Ectodermal cell (in vitro differentiated cells): ENCODE measurements at regions not wholly inside any gene's neighbourhood (a gene's known extent, or its start where the extent isn't known, plus 50 kb on each side); places are given as distances from the start of the nearest gene placed in this dataset.

ENCODE experiments used
- H3K27ac ChIP-seq: 2 replicates; pipeline ENCODE4 v1.7.0; 2013; ENCODE audit warnings: mild to moderate bottlenecking, low read depth, low read length; ENCODE audit not compliant: insufficient read depth, poor library complexity, severe bottlenecking
- H3K27me3 ChIP-seq: 2 replicates; pipeline ENCODE4 v1.7.0; 2013; ENCODE audit warnings: mild to moderate bottlenecking, low read length; ENCODE audit not compliant: insufficient read depth, control insufficient read depth, poor library complexity, severe bottlenecking
- H3K36me3 ChIP-seq: one replicate; pipeline ENCODE4 v1.7.0; 2013; ENCODE audit warnings: low read length; ENCODE audit not compliant: control insufficient read depth, insufficient read depth
- H3K4me1 ChIP-seq: one replicate; pipeline ENCODE4 v1.7.0; 2013; ENCODE audit warnings: low read length; ENCODE audit not compliant: control insufficient read depth, insufficient read depth
- H3K4me3 ChIP-seq: 2 replicates; pipeline ENCODE4 v1.7.0; 2013; ENCODE audit warnings: low read depth, low read length, control low read depth; ENCODE audit not compliant: insufficient read depth
- H3K9me3 ChIP-seq: 2 replicates; pipeline ENCODE4 v1.7.0; 2013; ENCODE audit warnings: mild to moderate bottlenecking, low read length, moderate library complexity; ENCODE audit not compliant: control insufficient read depth
- WGBS, 2 experiments: methylation state at CpG; one replicate each; pipeline ENCODE4 v1.1.7; 2013; ENCODE audit warnings: missing lambda C conversion rate in 2 of 2; 5-methylcytosine and 5-hydroxymethylcytosine counted together

DNA sequence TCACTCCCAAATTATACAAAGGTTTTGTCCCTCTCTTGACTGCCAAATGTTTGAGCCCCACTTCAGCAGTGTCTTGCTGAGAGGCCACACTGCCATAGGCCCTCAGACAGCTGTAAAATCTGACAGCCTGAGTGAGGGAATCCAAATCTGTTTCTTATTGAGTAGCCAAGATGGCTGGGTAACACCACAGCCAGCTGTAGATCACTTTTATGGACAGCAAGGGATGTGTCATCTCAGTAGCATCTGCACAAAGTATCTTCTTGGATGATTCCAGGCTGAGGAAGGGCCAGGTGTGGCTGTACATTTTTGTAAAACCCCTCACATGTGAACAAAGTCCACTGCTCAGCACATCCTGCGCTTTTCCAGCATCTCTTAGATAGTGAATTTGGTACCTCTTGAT lies 237.0 kb upstream of the LRTM1 start:
- H3K9me3 ChIP-seq = no peaks in the 10 kb centered on the region
- no peaks in the 10 kb centered on the region for H3K36me3 ChIP-seq
- H3K27ac ChIP-seq = no peak overlapping the region
- H3K4me3 ChIP-seq = no peak overlapping the region
- H3K27me3 ChIP-seq = no peaks in the 10 kb centered on the region
- WGBS, 2 experiments = 95 to 96% methylated on average over 1 of the region's 1 CpG
- no peaks in the 10 kb centered on the region for H3K4me1 ChIP-seq

GRCh38 chr3:55164191-55164590 lies 236.3 kb upstream of the LRTM1 start:
- no peaks in the 10 kb centered on the region for H3K27me3 ChIP-seq
- no peak overlapping the region for H3K4me3 ChIP-seq
- H3K4me1 ChIP-seq = no peaks in the 10 kb centered on the region
- no peaks in the 10 kb centered on the region for H3K9me3 ChIP-seq
- H3K36me3 ChIP-seq = no peaks in the 10 kb centered on the region
- H3K27ac ChIP-seq = no peak overlapping the region

- 93 to 95% methylated on average over 5 of the region's 5 CpGs for WGBS, 2 experiments
- H3K9me3 ChIP-seq = no peaks in the 10 kb centered on the region
- no peak overlapping the region for H3K27ac ChIP-seq
These were observed 235.6 kb upstream of the LRTM1 start for GRCh38 chr3:55163421-55163820.

DNA sequence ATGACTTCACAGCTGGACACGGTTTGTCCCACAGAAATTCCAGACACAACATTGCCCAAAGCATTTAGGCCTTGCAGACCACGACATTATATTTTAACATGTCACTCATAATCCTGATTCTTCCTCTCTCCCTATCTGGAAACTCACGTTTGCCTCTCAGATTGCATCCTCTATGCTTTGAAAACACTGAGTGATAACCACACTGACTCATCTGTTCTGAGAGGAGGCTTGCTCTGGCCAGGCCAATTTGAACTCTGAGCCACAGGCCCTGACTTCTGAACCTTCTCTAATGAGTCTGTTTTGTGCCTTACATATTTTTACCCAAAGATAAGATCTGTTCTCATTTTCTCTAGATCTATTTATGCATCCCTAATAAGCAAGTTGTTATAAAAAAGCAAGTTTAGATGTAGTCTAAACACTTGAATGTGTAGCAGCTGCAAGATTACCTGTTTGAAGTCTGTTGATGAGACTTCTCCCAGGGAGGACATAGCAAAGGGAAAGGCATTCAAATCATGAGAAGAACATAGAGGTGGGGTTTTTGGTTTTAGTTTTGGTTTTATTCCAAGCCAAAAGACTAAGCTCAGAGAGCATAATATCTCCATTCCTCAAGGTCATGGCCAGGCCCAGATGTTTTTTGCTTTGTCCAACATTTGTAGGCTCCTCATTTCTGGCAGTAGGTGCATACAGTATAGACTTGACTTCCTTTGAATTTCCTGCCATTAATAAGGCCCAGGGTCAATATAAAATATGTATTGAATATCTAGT lies 234.4 kb upstream of the LRTM1 start:
- H3K9me3 ChIP-seq = no peaks in the 10 kb centered on the region
- 89 to 92% methylated on average over 3 of the region's 3 CpGs for WGBS, 2 experiments
- no peaks in the 10 kb centered on the region for H3K4me1 ChIP-seq
- H3K36me3 ChIP-seq = no peaks in the 10 kb centered on the region
- H3K27ac ChIP-seq = no peak overlapping the region
- no peak overlapping the region for H3K4me3 ChIP-seq
- no peaks in the 10 kb centered on the region for H3K27me3 ChIP-seq

More at GRCh38 chr3:55163421-55163820, 235.6 kb upstream of the LRTM1 start:
- Histone ChIP-seq H3K4me1 (no peaks in the 10 kb centered on the region), H3K36me3 (no peaks in the 10 kb centered on the region), H3K27me3 (no peaks in the 10 kb centered on the region), H3K4me3 (no peak overlapping the region)

DNA sequence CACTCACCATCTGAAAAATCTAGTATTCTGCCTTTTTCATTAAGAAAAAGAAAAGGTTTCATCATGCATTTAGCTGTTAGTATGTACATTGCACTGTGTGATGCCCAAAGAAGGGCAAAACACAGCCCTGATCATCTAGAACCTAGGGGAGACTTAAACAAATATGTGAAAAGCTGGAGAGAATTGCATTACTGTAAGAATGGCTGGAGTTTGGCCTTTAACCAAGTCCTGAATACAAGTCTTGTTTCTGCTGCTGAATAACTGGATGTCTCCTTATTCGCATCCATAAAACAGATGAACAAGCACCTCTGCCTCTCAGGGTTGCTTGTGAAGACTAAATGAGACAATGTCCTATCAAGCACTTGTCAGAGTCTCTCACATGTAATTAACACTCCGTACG lies 233.4 kb upstream of the LRTM1 start:
- Histone ChIP-seq H3K36me3 (no peaks in the 10 kb centered on the region), H3K27me3 (no peaks in the 10 kb centered on the region), H3K4me1 (no peaks in the 10 kb centered on the region), H3K27ac (no peak overlapping the region), H3K9me3 (no peaks in the 10 kb centered on the region), H3K4me3 (no peak overlapping the region)
- WGBS, 2 experiments = 95 to 98% methylated on average over 2 to 3 of the region's 3 CpGs

- no peaks in the 10 kb centered on the region for H3K4me1 ChIP-seq
- 89 to 94% methylated on average over 12 of the region's 12 CpGs for WGBS, 2 experiments
These were observed 232.6 kb upstream of the LRTM1 start for GRCh38 chr3:55160241-55160983.

GRCh38 chr3:55159711-55160110 lies 231.9 kb upstream of the LRTM1 start:
- WGBS, 2 experiments = 98 to 100% methylated on average over 2 of the region's 2 CpGs
- Histone ChIP-seq H3K4me1 (no peaks in the 10 kb centered on the region), H3K9me3 (no peaks in the 10 kb centered on the region), H3K27ac (no peak overlapping the region), H3K27me3 (no peaks in the 10 kb centered on the region), H3K36me3 (no peaks in the 10 kb centered on the region), H3K4me3 (no peak overlapping the region)

More at GRCh38 chr3:55160241-55160983, 232.6 kb upstream of the LRTM1 start:
- H3K36me3 ChIP-seq = no peaks in the 10 kb centered on the region
- no peaks in the 10 kb centered on the region for H3K27me3 ChIP-seq
- H3K9me3 ChIP-seq = no peaks in the 10 kb centered on the region
- H3K27ac ChIP-seq = no peak overlapping the region
- no peak overlapping the region for H3K4me3 ChIP-seq

DNA sequence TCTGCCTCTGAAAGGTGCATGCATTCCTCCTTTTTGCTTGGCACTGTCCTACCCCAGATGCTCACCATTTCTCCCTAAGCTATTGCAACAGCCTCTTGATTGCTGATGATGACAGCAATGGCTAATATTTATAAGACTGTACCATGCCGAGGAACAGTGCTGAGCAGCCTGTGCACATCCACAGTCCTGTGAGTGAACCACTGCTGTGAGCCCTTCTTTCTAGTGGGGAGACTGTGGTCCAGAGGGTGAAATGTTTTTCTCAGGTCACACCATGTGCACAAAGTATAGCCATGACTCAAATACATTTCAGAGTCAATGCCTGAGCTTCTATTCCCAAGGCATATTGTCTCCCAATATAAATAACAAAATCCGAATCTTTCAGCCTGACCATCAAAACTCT lies 231.2 kb upstream of the LRTM1 start:
- H3K4me1 ChIP-seq = no peaks in the 10 kb centered on the region
- 94 to 95% methylated on average over 2 of the region's 2 CpGs for WGBS, 2 experiments
- no peaks in the 10 kb centered on the region for H3K36me3 ChIP-seq
- no peak overlapping the region for H3K27ac ChIP-seq
- H3K4me3 ChIP-seq = no peak overlapping the region
- H3K27me3 ChIP-seq = no peaks in the 10 kb centered on the region
- no peaks in the 10 kb centered on the region for H3K9me3 ChIP-seq

- Histone ChIP-seq H3K36me3 (no peaks in the 10 kb centered on the region), H3K9me3 (no peaks in the 10 kb centered on the region), H3K27ac (no peak overlapping the region), H3K4me1 (no peaks in the 10 kb centered on the region), H3K27me3 (no peaks in the 10 kb centered on the region), H3K4me3 (no peak overlapping the region)
- 87 to 90% methylated on average over 3 of the region's 3 CpGs for WGBS, 2 experiments
These were observed 230.5 kb upstream of the LRTM1 start for GRCh38 chr3:55158345-55158744.

DNA sequence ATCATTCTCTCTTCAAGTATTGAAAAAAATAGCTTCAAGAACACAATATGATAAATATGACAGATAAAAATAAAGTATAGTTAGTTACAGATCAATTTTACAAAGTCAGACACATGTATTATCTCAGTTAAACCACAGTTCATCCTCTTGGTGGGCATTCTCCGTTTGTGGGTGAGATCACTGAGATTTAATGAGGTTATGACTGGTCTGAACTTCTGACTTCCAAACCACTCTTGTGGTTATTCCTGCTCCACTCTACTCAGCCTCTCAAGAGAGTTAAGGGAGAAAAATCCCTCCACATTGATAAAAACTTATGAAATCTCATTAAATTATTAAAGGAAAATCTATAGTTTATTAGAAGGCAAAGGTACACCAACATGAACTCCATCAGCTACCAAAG lies 229.9 kb upstream of the LRTM1 start:
- WGBS, 2 experiments = 100% methylated on average over 1 of the region's 1 CpG; no CpG with 5 or more reads in 1 of the 2 experiments
- no peaks in the 10 kb centered on the region for H3K27me3 ChIP-seq

More for the DNA sequence above, 229.9 kb upstream of the LRTM1 start:
- Histone ChIP-seq H3K4me3 (no peak overlapping the region), H3K36me3 (no peaks in the 10 kb centered on the region), H3K4me1 (no peaks in the 10 kb centered on the region), H3K9me3 (no peaks in the 10 kb centered on the region), H3K27ac (no peak overlapping the region)
